Suprapubic skin (tissue), 4 donors: ENCODE measurements at regions not wholly inside any gene's neighbourhood (a gene's known extent, or its start where the extent isn't known, plus 50 kb on each side); places are given as distances from the start of the nearest gene placed in this dataset.

Source experiments
- DNase-seq, 2 donors: peaks; one replicate each; pipeline ENCODE4 v3.0.0-alpha.2; 2019; ENCODE audit warnings: low spot score in 2 of 2
- H3K27ac ChIP-seq: fragments of 200-600 bp; sonication (generic); one replicate; pipeline ENCODE4 v1.5.1; 2019
- H3K27me3 ChIP-seq: fragments of 200-600 bp; sonication (generic); one replicate; pipeline ENCODE4 v1.5.1; 2019
- H3K36me3 ChIP-seq: fragments of 200-600 bp; sonication (generic); one replicate; pipeline ENCODE4 v1.5.1; 2019
- H3K4me1 ChIP-seq: fragments of 200-600 bp; sonication (generic); one replicate; pipeline ENCODE4 v1.5.1; 2019
- H3K4me3 ChIP-seq: fragments of 200-600 bp; sonication (generic); one replicate; pipeline ENCODE4 v1.5.1; 2019; ENCODE audit warnings: mild to moderate bottlenecking
- H3K9me3 ChIP-seq: fragments of 200-600 bp; sonication (generic); one replicate; pipeline ENCODE4 v1.5.1; 2019
- CTCF ChIP-seq, 2 donors: fragments of 200-600 bp in 1 of 2; fragments of 450-650 bp in 1 of 2; sonication (generic) in 1 of 2; IDR thresholded peaks; one replicate each; pipeline ENCODE4 v1.5.1; 2016 to 2019; ENCODE audit warnings: antibody characterized with exemption in 2 of 2, mild to moderate bottlenecking in 1 of 2, moderate library complexity in 1 of 2
- EP300 ChIP-seq: sonication (generic); formaldehyde crosslinking; IDR thresholded peaks from one replicate; pipeline ENCODE4 v1.6.1; 2017; ENCODE audit warnings: antibody characterized with exemption
- POLR2A ChIP-seq, 2 donors: fragments of 450-650 bp; IDR thresholded peaks; one replicate each; pipeline ENCODE4 v1.6.1; 2017; ENCODE audit warnings: antibody characterized with exemption in 2 of 2, mild to moderate bottlenecking in 2 of 2, moderate library complexity in 2 of 2
- POLR2AphosphoS5 ChIP-seq, 3 donors: sonication (generic); formaldehyde crosslinking; IDR thresholded peaks; one replicate each; pipeline ENCODE4 v1.6.1; 2017; ENCODE audit warnings: antibody characterized with exemption in 3 of 3
- WGBS: methylation state at CpG from one replicate; pipeline ENCODE4 v1.1.5; 2018; 5-methylcytosine and 5-hydroxymethylcytosine counted together

DNA sequence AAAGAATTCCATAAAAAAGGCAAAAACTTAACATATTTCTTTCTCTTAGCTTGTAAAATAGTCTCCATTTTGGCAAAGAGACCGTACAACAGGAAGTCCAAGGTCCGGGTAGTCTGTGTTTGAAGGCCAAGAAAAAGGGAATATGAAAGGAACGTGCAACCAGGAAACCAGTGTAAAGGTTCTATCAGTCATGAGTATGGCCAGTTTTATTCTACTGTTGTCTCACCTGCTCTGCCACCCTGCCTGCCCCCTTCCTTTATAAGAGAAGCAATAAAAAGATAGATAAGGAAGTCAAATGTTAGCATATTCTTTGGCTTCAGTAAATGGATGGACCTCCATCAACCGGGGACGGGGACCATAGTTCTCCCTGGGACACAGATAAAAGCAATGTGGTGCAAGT lies 370.6 kb upstream of the ROBO2 start:
- TF ChIP-seq POLR2AphosphoS5 (IDR thresholded peaks at IDR 0.05) (no peak), CTCF (IDR thresholded peaks at IDR 0.05) (no peak), EP300 (no peak), POLR2A (IDR thresholded peaks at IDR 0.05) (no peak)
- Histone ChIP-seq H3K4me3 (no peak overlapping the region), H3K9me3 (no peaks in the 10 kb centered on the region), H3K27me3 (no peaks in the 10 kb centered on the region), H3K4me1 (no peaks in the 10 kb centered on the region), H3K27ac (no peak overlapping the region), H3K36me3 (no peaks in the 10 kb centered on the region)
- no peak for DNase-seq
- WGBS = 86% methylated on average over 5 of the region's 5 CpGs

DNA sequence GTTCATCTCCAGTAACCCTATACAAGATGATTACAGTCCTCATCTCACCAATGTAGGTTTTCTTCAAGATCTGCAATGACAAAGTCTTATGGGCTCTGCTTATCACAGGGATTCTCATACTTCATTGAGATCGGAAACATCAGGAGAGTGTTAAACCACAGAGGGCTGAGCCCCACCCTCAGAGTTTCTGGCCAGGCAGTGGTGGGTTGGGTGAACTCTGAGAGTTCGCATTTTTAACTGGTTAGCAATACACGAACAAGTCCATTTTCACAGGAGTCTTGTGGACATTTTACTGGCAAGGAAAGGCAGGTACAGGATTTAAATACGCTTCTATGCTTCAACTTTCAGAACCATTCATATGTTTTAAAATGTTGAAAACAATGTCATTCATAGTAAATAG lies 366.7 kb upstream of the ROBO2 start:
- Histone ChIP-seq H3K4me3 (no peak overlapping the region), H3K27me3 (no peaks in the 10 kb centered on the region), H3K9me3 (no peaks in the 10 kb centered on the region), H3K4me1 (no peaks in the 10 kb centered on the region), H3K36me3 (no peaks in the 10 kb centered on the region), H3K27ac (no peak overlapping the region)
- DNase-seq = no peak
- TF ChIP-seq POLR2AphosphoS5 (IDR thresholded peaks at IDR 0.05) = no peak
- no peak for TF ChIP-seq POLR2A (IDR thresholded peaks at IDR 0.05)
- no peak for TF ChIP-seq CTCF (IDR thresholded peaks at IDR 0.05)
- TF ChIP-seq EP300 = no peak
- 53% methylated on average over 4 of the region's 4 CpGs for WGBS

GRCh38 chr3:76679541-76679940 lies 360.4 kb upstream of the ROBO2 start:
- Histone ChIP-seq H3K4me3 (no peak overlapping the region), H3K36me3 (no peaks in the 10 kb centered on the region), H3K4me1 (no peaks in the 10 kb centered on the region), H3K27me3 (no peaks in the 10 kb centered on the region), H3K27ac (no peak overlapping the region), H3K9me3 (no peaks in the 10 kb centered on the region)
- DNase-seq = no peak
- TF ChIP-seq POLR2AphosphoS5 (IDR thresholded peaks at IDR 0.05) (no peak), POLR2A (IDR thresholded peaks at IDR 0.05) (no peak), CTCF (IDR thresholded peaks at IDR 0.05) (no peak), EP300 (no peak)

- no peak for DNase-seq
- Histone ChIP-seq H3K4me1 (no peaks in the 10 kb centered on the region), H3K4me3 (no peak overlapping the region), H3K36me3 (no peaks in the 10 kb centered on the region), H3K27me3 (no peaks in the 10 kb centered on the region), H3K9me3 (no peaks in the 10 kb centered on the region), H3K27ac (no peak overlapping the region)
- no peak for TF ChIP-seq EP300
- no peak for TF ChIP-seq POLR2AphosphoS5 (IDR thresholded peaks at IDR 0.05)
- no peak for TF ChIP-seq POLR2A (IDR thresholded peaks at IDR 0.05)
- TF ChIP-seq CTCF (IDR thresholded peaks at IDR 0.05) = no peak
- 49% methylated on average over 3 of the region's 3 CpGs for WGBS
Measured at GRCh38 chr3:76683256-76683655, 356.6 kb upstream of the ROBO2 start.

DNA sequence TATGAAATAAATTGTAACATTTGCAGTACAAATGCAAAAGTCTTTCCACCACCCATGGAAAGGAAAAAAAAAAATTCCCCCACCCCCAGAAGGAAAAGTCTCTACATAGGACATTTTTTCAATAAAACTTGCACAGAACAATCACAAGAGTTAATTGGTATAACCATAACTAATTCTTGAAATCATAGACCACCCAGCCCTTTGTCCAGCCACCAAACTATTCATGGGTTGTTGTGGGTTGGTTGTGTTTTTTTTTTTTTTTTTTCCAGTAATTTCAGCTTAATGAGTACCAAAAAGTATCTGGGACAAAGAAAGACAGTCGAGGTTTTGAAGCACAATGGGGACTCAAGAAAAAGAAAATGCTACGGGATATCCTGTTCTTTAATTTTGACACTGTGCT lies 355.0 kb upstream of the ROBO2 start:
- 83% methylated on average over 2 of the region's 2 CpGs for WGBS
- no peak for DNase-seq
- no peaks in the 10 kb centered on the region for H3K27me3 ChIP-seq
- no peaks in the 10 kb centered on the region for H3K4me1 ChIP-seq
- no peaks in the 10 kb centered on the region for H3K9me3 ChIP-seq
- H3K27ac ChIP-seq = no peak overlapping the region
- H3K4me3 ChIP-seq = no peak overlapping the region
- no peaks in the 10 kb centered on the region for H3K36me3 ChIP-seq
- no peak for TF ChIP-seq EP300
- no peak for TF ChIP-seq CTCF (IDR thresholded peaks at IDR 0.05)
- TF ChIP-seq POLR2AphosphoS5 (IDR thresholded peaks at IDR 0.05) = no peak
- TF ChIP-seq POLR2A (IDR thresholded peaks at IDR 0.05) = no peak
